ENCODE measurements at regions not wholly inside any gene's neighbourhood (a gene's known extent, or its start where the extent isn't known, plus 50 kb on each side); places are given as distances from the start of the nearest gene placed in this dataset.

DNA sequence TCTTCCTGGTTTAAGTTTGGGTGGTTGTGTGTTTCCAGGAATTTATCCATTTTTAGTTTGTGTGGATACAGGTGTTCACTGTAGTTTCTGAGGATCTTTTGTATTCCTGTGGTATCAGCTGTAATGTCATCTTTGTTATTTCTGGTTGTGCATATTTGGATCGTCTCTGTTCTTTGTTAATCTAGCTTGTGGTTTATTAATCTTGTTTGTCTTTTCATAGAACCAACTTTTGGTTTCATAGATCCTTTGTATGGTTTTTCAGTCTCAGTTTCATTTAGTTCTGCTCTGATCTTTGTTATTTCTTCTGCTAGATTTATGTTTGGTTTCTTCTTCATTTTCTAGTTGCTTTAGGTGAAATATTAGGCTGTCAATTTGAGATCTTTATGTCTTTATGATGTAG lies 202.4 kb upstream of the ZSWIM2 start:
- no peak for TF ChIP-seq CTCF (IDR thresholded peaks at IDR 0.05; ENCODE audit: low read depth, low read length)
- TF ChIP-seq EZH2phosphoT487 (IDR thresholded peaks at IDR 0.05; ENCODE audit: low read depth), result no peak

Data from OCI-LY3 (cell line).